ENCODE measurements at regions not wholly inside any gene's neighbourhood (a gene's known extent, or its start where the extent isn't known, plus 50 kb on each side); places are given as distances from the start of the nearest gene placed in this dataset.
A peak's percentile ranks its signal among the peaks of the same experiment; 100 is the strongest.

DNA sequence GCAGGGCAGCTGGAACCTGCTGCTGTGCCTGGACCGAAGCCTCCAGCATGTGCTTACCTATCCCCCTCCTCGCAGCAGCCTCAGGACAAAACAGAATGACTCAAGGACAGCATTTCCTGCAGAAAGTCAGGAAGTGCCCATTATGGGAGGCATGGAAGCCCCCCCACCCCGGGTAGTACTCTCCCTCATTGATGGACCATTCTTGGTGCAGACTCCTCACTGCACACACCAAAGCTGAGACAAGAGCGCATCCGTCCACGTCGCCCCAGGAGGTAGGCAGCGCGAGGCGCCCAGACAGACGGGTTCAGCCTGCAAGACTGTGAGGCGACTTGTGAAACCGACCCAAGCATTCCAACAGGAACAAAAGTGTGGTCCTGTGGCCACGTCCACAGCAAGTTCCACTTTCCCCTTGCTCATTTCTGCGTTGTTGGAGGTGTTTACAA is 243.9 kb upstream of the ATXN7L3B start:
- intact Hi-C loops (cut with DNase I), result no loop called here
- Histone ChIP-seq H3K27ac (no peak overlapping the region), H3K27me3 (no peaks in the 10 kb centered on the region), H3K4me1 (no peaks in the 10 kb centered on the region), H3K9me3 (no peaks in the 10 kb centered on the region), H3K36me3 (no peaks in the 10 kb centered on the region), H3K4me3 (no peak overlapping the region)
- no peak for DNase-seq
- 69% methylated on average over 4 of the region's 15 CpGs for WGBS (ENCODE audit: insufficient coverage, low coverage, low lambda C conversion rate, missing lambda C conversion rate)
- ATAC-seq, result no peak
- TF ChIP-seq POLR2A (IDR thresholded peaks at IDR 0.05), result no peak
- TF ChIP-seq, protein P1, sequence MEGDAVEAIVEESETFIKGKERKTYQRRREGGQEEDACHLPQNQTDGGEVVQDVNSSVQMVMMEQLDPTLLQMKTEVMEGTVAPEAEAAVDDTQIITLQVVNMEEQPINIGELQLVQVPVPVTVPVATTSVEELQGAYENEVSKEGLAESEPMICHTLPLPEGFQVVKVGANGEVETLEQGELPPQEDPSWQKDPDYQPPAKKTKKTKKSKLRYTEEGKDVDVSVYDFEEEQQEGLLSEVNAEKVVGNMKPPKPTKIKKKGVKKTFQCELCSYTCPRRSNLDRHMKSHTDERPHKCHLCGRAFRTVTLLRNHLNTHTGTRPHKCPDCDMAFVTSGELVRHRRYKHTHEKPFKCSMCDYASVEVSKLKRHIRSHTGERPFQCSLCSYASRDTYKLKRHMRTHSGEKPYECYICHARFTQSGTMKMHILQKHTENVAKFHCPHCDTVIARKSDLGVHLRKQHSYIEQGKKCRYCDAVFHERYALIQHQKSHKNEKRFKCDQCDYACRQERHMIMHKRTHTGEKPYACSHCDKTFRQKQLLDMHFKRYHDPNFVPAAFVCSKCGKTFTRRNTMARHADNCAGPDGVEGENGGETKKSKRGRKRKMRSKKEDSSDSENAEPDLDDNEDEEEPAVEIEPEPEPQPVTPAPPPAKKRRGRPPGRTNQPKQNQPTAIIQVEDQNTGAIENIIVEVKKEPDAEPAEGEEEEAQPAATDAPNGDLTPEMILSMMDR (IDR thresholded peaks at IDR 0.05), result no peak

DNA sequence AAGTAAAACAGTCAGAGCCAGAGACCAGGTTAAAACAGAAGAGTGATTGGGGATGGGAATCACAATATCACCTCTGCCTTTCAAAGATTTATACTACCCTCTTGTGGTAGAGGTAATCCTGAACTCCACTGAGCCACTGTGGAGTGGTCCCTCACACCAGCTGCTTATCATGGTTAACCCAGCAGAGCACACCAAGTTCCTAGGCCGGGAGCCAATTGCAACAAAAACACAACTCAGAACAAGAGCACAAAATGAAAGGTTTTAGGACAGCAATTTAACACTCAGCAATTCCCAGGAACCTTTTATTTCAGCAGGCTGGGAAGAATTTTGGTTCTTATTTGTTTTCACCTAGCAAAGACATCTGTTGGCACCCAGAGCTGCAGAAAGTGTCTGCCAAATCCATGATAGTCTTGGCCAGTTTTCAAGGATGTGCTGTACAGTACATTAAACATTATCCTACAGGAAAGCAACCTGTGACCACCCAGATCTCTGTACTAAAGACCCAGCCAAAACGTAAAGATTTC is 220.5 kb upstream of the ATXN7L3B start:
- DNase-seq, result no peak
- no peak for TF ChIP-seq POLR2A (IDR thresholded peaks at IDR 0.05)
- TF ChIP-seq, protein P1 (IDR thresholded peaks at IDR 0.05), result peak in 3 of 4 donors; percentile 25 to 43 (median 36)
- Histone ChIP-seq H3K36me3 (no peaks in the 10 kb centered on the region), H3K4me3 (no peak overlapping the region), H3K27ac (no peak overlapping the region), H3K9me3 (no peaks in the 10 kb centered on the region), H3K4me1 (no peaks in the 10 kb centered on the region), H3K27me3 (no peaks in the 10 kb centered on the region)
- peak; percentile 67 to 81 (median 78) for ATAC-seq
- intact Hi-C loops (cut with DNase I), result no loop called here
- WGBS (ENCODE audit: insufficient coverage, low coverage, low lambda C conversion rate, missing lambda C conversion rate), result 16% methylated on average over 2 of the region's 2 CpGs

DNA sequence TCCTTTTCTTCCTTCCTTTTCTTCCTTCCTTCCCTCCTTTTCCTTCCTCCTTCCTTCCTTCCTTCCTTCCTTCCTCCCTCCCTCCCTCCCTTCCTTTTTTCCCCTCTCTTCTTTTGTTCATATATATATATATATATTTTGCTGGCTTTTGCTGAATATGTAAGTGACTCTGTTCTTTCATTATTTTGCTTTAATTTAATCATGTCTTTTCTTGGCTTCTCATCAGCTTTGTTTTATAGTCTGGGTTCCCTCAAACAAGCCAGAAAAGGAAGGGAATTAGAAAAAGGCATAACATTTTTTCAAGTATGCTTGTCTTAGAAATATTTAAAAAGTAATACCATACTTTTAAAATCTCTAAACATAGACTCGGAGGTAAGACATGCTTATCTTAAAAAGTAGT is 219.9 kb upstream of the ATXN7L3B start:
- Histone ChIP-seq H3K36me3 (no peaks in the 10 kb centered on the region), H3K4me1 (no peaks in the 10 kb centered on the region), H3K9me3 (no peaks in the 10 kb centered on the region), H3K4me3 (no peak overlapping the region), H3K27me3 (no peaks in the 10 kb centered on the region), H3K27ac (no peak overlapping the region)
- ATAC-seq, result no peak
- TF ChIP-seq, protein P1 (IDR thresholded peaks at IDR 0.05), result no peak
- TF ChIP-seq POLR2A (IDR thresholded peaks at IDR 0.05), result no peak
- no peak for DNase-seq
- WGBS (ENCODE audit: insufficient coverage, low coverage, low lambda C conversion rate, missing lambda C conversion rate), result 29% methylated on average over 1 of the region's 1 CpG
- intact Hi-C loops (cut with DNase I), result no loop called here

DNA sequence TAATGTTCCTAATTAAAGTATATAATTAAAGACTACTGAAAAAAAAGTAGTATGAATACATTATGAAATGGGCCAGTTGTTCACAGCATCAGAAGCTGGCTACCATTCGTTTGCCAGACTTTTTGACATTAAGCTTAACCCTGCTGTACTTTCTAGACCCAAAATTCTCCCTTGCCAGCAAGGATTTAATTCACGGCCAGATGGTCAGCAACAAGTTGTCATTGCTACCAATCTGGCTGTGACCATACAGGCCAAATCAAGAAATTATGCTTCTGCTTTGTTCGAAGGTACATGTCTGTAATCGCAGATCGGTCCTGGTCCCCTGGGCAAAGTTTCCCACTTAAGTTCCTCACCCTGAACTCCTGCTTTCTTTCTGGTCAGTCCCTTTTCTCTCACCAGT is 217.7 kb upstream of the ATXN7L3B start:
- H3K4me3 ChIP-seq, result no peak overlapping the region
- H3K36me3 ChIP-seq, result no peaks in the 10 kb centered on the region
- no peaks in the 10 kb centered on the region for H3K9me3 ChIP-seq
- H3K27ac ChIP-seq, result no peak overlapping the region
- intact Hi-C loops (cut with DNase I), result no loop called here
- 58% methylated on average over 4 of the region's 5 CpGs for WGBS (ENCODE audit: insufficient coverage, low coverage, low lambda C conversion rate, missing lambda C conversion rate)
- ATAC-seq (no peak), DNase-seq (no peak)
- no peaks in the 10 kb centered on the region for H3K4me1 ChIP-seq
- TF ChIP-seq POLR2A (IDR thresholded peaks at IDR 0.05), result no peak
- TF ChIP-seq, protein P1 (IDR thresholded peaks at IDR 0.05), result no peak
- H3K27me3 ChIP-seq, result no peaks in the 10 kb centered on the region

DNA sequence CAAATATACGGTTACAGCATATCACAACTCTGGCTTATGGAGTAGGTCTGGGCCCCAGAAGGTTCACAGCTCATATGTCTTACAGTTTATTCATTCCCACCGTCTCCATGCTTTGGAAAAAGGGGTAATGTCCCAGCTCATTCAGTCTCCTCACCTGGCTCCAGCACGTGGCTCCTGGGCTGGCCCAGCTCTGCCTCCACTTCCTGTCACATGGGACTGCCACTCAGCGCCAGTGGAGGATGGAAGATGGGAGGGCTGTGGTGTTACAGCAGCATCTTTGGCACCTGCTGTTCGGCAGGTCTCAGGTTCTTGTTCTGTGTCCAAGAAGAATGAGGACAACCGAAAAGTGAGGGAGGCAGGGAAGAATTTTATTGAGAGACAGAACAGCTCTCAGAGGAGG is 216.3 kb upstream of the ATXN7L3B start:
- no peaks in the 10 kb centered on the region for H3K36me3 ChIP-seq
- no peak overlapping the region for H3K4me3 ChIP-seq
- TF ChIP-seq POLR2A (IDR thresholded peaks at IDR 0.05), result no peak
- TF ChIP-seq, protein P1 (IDR thresholded peaks at IDR 0.05), result no peak
- intact Hi-C loops (cut with DNase I), result no loop called here
- no peak overlapping the region for H3K27ac ChIP-seq
- DNase-seq (peak in 1 of 3 donors; percentile 45), ATAC-seq (no peak)
- WGBS (ENCODE audit: insufficient coverage, low coverage, low lambda C conversion rate, missing lambda C conversion rate), result 53% methylated on average over 5 of the region's 6 CpGs
- no peaks in the 10 kb centered on the region for H3K4me1 ChIP-seq
- no peaks in the 10 kb centered on the region for H3K9me3 ChIP-seq
- H3K27me3 ChIP-seq, result no peaks in the 10 kb centered on the region
